ENCODE measurements at regions not wholly inside any gene's neighbourhood (a gene's known extent, or its start where the extent isn't known, plus 50 kb on each side); places are given as distances from the start of the nearest gene placed in this dataset.

DNA sequence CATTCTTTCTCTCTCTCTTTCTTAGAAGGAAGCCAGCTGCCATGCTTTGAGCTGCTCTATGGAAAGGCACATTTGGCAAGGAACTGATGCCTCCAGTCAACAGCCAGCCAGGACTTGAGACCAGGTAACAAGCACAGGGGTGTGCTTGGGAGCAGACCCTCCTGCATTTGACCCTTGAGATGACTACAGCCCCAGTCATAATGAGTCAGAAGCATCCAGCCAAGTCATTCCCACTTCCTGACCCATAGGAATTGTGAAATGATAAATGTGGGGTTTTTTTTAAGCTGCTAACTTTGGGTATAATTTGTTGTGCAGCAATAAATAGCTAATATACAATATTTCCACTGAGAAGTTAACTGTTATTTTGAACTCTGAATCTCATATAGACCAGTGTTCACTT is 446.9 kb downstream of the GRXCR1 start:
- Histone ChIP-seq H3K4me1 (ENCODE audit: low read length) (no peaks in the 10 kb centered on the region), H3K36me3 (replicated peaks; ENCODE audit: insufficient read depth, low read length) (no peaks in the 10 kb centered on the region), H3K27ac (ENCODE audit: low read length) (no peak overlapping the region), H3K9me3 (replicated peaks; ENCODE audit: insufficient read depth, low read length) (no peaks in the 10 kb centered on the region), H3K9ac (ENCODE audit: low read length) (no peak overlapping the region), H4K20me1 (ENCODE audit: insufficient read depth, low read length) (no peaks in the 10 kb centered on the region), H3K4me2 (ENCODE audit: low read depth, low read length) (no peak overlapping the region), H3K9me2 (replicated peaks; ENCODE audit: insufficient read depth, low read length) (no peaks in the 10 kb centered on the region), H2AFZ (ENCODE audit: low read length) (no peak overlapping the region), H3K27me3 (replicated peaks; ENCODE audit: insufficient read depth, low read length) (no peaks in the 10 kb centered on the region), H3K4me3 (ENCODE audit: low read length) (no peak overlapping the region), H3F3A (ENCODE audit: insufficient read depth, low read length) (no peaks in the 10 kb centered on the region), H3K79me2 (ENCODE audit: low read length) (no peaks in the 10 kb centered on the region)
- DNase-seq: no peak
- TF ChIP-seq, protein P1, sequence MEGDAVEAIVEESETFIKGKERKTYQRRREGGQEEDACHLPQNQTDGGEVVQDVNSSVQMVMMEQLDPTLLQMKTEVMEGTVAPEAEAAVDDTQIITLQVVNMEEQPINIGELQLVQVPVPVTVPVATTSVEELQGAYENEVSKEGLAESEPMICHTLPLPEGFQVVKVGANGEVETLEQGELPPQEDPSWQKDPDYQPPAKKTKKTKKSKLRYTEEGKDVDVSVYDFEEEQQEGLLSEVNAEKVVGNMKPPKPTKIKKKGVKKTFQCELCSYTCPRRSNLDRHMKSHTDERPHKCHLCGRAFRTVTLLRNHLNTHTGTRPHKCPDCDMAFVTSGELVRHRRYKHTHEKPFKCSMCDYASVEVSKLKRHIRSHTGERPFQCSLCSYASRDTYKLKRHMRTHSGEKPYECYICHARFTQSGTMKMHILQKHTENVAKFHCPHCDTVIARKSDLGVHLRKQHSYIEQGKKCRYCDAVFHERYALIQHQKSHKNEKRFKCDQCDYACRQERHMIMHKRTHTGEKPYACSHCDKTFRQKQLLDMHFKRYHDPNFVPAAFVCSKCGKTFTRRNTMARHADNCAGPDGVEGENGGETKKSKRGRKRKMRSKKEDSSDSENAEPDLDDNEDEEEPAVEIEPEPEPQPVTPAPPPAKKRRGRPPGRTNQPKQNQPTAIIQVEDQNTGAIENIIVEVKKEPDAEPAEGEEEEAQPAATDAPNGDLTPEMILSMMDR (IDR thresholded peaks at IDR 0.05; ENCODE audit: low read length): no peak
- TF ChIP-seq EZH2 (optimal IDR thresholded peaks at IDR 0.05; ENCODE audit: low read depth, low read length) (no peak), EZH2phosphoT487 (IDR thresholded peaks at IDR 0.05; ENCODE audit: low read length) (no peak)

- H3K9ac ChIP-seq (ENCODE audit: low read length): no peak overlapping the region
- TF ChIP-seq EZH2 (optimal IDR thresholded peaks at IDR 0.05; ENCODE audit: low read depth, low read length) (no peak), EZH2phosphoT487 (IDR thresholded peaks at IDR 0.05; ENCODE audit: low read length) (no peak)
- TF ChIP-seq, protein P1 (IDR thresholded peaks at IDR 0.05; ENCODE audit: low read length): no peak
- no peaks in the 10 kb centered on the region for H3K4me1 ChIP-seq (ENCODE audit: low read length)
- no peaks in the 10 kb centered on the region for H3K79me2 ChIP-seq (ENCODE audit: low read length)
- no peak for DNase-seq
- no peak overlapping the region for H3K4me2 ChIP-seq (ENCODE audit: low read depth, low read length)
- H3K9me2 ChIP-seq (replicated peaks; ENCODE audit: insufficient read depth, low read length): no peaks in the 10 kb centered on the region
- no peak overlapping the region for H3K27ac ChIP-seq (ENCODE audit: low read length)
- H3K36me3 ChIP-seq (replicated peaks; ENCODE audit: insufficient read depth, low read length): no peaks in the 10 kb centered on the region
- no peaks in the 10 kb centered on the region for H3K9me3 ChIP-seq (replicated peaks; ENCODE audit: insufficient read depth, low read length)
- no peaks in the 10 kb centered on the region for H4K20me1 ChIP-seq (ENCODE audit: insufficient read depth, low read length)
- H3K4me3 ChIP-seq (ENCODE audit: low read length): no peak overlapping the region
- H3F3A ChIP-seq (ENCODE audit: insufficient read depth, low read length): no peaks in the 10 kb centered on the region
- H2AFZ ChIP-seq (ENCODE audit: low read length): no peak overlapping the region
- no peaks in the 10 kb centered on the region for H3K27me3 ChIP-seq (replicated peaks; ENCODE audit: insufficient read depth, low read length)
Measured at GRCh38 chr4:43341741-43342140, 449.2 kb downstream of the GRXCR1 start.

- no peaks in the 10 kb centered on the region for H3K9me2 ChIP-seq (replicated peaks; ENCODE audit: insufficient read depth, low read length)
- no peak overlapping the region for H3K4me3 ChIP-seq (ENCODE audit: low read length)
- no peaks in the 10 kb centered on the region for H4K20me1 ChIP-seq (ENCODE audit: insufficient read depth, low read length)
- no peak overlapping the region for H3K27ac ChIP-seq (ENCODE audit: low read length)
- no peak for DNase-seq
- H3K36me3 ChIP-seq (replicated peaks; ENCODE audit: insufficient read depth, low read length): no peaks in the 10 kb centered on the region
- H3K9ac ChIP-seq (ENCODE audit: low read length): no peak overlapping the region
- H3K4me2 ChIP-seq (ENCODE audit: low read depth, low read length): no peak overlapping the region
- H3F3A ChIP-seq (ENCODE audit: insufficient read depth, low read length): no peaks in the 10 kb centered on the region
- H3K27me3 ChIP-seq (replicated peaks; ENCODE audit: insufficient read depth, low read length): no peaks in the 10 kb centered on the region
- TF ChIP-seq EZH2phosphoT487 (IDR thresholded peaks at IDR 0.05; ENCODE audit: low read length) (no peak), EZH2 (optimal IDR thresholded peaks at IDR 0.05; ENCODE audit: low read depth, low read length) (no peak)
- TF ChIP-seq, protein P1 (IDR thresholded peaks at IDR 0.05; ENCODE audit: low read length): no peak
- no peaks in the 10 kb centered on the region for H3K79me2 ChIP-seq (ENCODE audit: low read length)
- no peaks in the 10 kb centered on the region for H3K9me3 ChIP-seq (replicated peaks; ENCODE audit: insufficient read depth, low read length)
- H2AFZ ChIP-seq (ENCODE audit: low read length): no peak overlapping the region
- no peaks in the 10 kb centered on the region for H3K4me1 ChIP-seq (ENCODE audit: low read length)
Measured at GRCh38 chr4:43343298-43343697, 450.8 kb downstream of the GRXCR1 start.

All from MM.1S (cell line).